Fibroblast of skin of left biceps (primary cell): ENCODE measurements at regions not wholly inside any gene's neighbourhood (a gene's known extent, or its start where the extent isn't known, plus 50 kb on each side); places are given as distances from the start of the nearest gene placed in this dataset.

Experiments used
- DNase-seq, 2 experiments: peaks; one replicate each; pipeline ENCODE4 v3.0.0-alpha.2; 2013; ENCODE audit warnings: low read depth in 2 of 2

DNA sequence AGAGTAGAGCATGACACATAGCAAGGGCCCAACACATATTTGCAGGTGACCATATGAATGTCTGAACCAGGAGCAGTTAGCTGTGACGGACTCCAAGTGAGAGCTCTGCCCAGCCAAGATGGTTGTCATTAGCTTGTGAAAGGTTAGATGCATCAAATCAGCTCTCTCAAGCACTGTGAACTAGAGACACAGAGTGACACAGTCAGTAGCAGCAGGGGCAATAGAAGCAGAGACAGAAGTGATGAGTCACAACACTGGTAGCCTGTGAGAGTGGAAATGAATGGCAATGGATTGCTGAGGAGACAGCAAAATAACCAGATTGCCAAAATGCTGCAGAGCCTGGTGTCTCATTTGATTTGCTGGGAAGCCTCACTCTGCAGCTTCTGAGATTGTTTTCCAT, 558.9 kb downstream of the PKHD1 start:
- no peak for DNase-seq

DNA sequence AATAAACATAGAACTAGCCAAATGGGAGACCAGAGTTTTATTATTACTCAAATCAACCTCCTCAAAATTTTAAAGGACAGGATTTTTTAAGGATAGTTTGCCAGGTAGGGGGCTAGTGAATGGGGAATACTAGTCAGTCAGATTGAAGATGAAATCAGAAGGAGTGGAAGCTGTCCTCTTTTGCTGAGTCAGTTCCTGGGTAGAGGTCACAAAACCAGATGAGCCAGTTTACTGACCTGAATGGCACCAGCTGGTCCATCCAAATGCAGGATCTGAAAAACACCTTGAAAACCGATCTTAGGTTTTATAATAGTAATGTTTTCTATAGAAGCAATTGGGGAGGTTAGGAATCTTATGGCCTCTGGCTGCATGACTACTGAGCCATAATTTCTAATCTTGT, 558.2 kb downstream of the PKHD1 start:
- DNase-seq: no peak

DNA sequence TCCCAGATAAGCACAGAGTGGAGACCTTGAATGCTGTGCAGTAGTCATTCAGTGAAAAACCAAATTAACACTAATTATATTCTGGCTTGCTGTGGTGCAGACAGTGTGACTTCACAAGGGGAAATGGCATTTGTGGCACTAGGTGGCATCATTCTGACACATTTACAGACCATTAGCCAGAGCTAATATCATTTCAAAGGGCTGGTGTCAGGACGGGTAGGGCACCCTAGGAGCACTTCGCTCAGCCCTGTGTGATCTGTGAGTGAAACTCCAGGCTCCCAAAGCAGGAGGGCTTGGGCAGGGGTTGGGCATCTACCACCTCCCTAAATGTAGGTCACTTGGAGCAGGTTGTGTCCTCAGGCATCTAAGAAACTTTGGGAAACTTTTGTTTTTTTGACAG, 555.8 kb downstream of the PKHD1 start:
- DNase-seq: no peak

DNA sequence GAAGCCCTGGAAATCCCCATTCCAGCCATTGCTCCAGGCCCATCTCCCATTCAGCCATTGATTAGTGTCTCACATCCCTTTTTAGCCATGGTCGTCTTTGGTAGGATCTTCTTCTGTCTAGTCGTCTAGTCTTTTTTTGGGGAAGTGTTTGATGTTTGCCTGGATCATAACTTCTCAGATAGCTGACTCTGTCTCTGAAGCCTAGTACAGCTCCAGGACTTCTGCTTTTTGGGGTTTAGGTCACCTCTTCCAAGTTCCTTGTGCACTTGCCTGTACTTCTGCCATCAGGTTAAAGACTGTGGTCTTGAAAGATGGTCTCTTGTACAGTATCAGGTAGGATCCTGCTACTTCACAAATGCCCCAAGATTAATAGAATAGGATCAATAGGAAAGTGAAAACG, 553.5 kb downstream of the PKHD1 start:
- DNase-seq: no peak

DNA sequence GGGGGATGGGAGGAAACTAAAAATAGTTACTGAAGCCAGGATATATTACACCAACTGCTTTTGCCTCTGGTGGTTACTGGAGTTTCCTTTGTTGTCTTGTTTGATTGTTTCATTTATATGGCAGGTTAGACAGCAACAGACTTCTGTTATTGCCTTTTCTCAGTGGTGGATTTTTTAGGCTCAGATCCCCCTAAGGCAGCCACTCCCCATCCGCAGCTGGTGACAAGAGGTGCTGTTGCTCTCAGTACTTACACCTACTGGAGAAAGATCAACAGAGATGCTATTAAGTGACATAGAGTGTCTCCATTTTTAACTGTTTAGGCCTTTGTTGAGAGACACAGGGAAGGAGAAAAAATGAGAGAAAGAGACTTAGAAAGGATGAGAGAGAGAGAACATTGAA, 552.1 kb downstream of the PKHD1 start:
- DNase-seq: no peak

DNA sequence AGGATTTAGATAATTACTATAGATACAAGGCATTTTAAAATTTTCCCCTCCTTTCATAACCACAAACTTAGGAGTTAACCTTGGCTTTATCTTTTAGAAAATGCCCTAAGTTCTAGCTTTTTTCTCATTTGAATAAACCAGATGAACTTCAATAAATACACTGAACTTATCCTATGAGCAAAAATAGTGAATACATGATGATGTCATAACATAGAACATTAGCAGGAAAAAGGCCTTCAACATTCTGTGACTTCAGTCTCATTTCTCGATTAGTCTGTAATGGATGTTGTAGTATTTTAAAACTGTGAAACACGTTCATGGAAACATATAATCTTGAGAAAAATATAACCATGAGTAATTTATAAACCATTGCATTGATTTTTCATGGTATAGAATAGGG, 550.7 kb downstream of the PKHD1 start:
- DNase-seq: no peak

DNA sequence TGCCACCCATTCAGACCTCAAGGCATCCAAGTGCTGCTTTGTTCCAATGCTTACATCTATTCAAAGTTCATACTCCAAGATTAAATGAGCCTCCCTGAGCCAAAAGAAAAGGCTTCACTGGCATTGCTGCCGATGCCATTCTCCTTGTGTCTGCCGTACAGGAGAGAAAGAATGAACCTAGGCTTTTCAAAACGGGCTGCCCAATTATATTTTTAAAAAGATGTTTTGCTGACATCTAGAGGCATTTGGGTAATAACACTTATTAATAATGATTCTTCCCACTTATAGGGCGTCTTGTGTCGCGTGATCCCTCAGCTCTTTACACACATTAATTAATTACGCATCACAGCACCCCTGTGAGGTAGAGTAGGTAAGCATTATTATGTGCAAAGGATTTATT, 545.6 kb downstream of the PKHD1 start:
- no peak for DNase-seq

DNA sequence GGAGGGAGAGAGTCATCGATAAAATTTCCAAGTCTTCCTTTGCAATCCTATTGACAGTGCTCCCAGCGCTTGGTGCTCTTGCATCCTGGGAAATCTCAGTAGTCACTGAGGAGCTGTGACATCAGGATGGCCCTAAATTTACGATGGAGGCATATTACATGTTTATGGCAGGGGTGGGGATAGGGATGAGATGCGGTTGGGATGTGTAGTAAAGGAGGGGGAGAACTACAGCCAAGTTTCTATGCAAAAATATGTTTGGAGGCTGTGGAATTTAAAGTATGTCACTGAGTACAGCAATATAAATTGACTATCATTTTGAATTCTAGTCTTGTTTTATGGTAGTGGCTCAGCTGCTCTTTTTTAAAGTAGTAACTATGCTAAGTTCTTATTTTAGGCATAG, 544.9 kb downstream of the PKHD1 start:
- peak in 1 of 2 experiments; percentile 1 for DNase-seq

DNA sequence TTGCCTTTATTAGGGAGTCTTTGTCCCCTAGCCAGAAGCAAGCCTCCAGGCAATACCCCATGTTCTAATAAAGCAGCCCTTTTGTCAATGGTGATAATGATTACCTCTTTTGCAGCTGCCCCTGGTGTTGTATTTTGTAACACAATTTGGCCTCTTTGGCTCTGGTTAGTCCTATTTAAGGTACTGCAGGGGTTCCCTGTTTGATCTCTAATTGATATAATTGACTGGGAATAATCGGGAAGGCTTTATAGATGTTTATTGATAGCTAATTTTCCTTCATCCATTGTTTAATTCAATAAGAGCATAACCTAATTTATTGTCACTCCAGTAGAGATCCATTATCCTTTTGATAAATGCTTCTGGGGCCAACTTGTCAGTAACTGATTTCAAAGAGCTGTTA, 537.2 kb downstream of the PKHD1 start:
- DNase-seq: no peak

DNA sequence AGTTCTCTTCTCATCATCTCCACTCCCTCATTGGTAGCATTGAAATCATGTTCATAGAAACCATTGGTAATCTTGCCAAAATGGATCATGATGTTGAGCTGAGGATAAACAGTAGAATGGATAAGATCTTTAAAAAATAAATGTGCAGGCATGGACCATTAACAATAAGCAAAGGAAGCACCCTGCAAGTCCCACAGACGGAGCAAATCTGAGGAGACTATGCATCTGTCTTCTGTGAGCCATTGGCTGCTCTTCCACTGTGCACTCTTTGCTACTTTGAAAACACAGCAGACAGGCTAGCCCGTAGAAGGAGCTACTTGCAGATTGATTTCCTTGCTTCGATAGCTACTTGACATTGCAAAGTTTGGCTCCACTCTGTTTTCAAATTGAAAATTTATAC, 535.0 kb downstream of the PKHD1 start:
- DNase-seq: no peak

DNA sequence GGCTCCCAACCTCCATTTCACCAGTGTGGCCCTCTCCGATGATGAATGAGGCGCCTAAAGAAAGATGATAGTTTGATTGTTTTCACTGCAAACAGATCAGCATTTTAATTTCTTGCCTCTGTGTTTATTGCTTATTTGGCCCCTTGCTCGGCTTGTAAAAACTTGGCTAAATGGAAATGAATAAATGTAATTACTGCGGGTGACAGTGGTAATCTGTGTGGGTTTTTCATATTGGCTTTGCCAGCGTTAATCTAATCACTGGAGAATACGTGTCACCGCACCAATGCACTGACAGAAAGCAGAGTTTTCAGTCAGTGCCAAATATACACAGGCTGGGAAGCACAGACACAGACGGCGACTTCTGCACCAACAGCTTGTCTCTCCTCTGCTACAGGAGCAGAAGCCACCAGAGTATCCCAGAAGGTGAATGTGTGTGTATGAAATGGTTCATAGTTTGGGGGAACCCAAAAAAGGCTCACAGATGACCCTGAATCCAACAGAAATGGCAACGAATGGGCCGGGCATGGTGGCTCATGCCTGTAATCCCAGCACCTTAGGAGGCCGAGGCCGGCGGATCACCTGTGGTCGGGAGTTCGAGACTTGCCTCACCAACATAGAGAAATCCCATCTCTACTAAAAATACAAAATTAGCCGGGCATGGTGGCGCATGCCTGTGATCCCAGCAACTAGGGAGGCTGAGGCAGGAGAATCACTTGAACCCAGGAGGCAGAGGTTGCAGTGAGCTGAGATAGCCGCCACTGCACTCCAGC, 534.0 kb downstream of the PKHD1 start:
- DNase-seq: no peak

DNA sequence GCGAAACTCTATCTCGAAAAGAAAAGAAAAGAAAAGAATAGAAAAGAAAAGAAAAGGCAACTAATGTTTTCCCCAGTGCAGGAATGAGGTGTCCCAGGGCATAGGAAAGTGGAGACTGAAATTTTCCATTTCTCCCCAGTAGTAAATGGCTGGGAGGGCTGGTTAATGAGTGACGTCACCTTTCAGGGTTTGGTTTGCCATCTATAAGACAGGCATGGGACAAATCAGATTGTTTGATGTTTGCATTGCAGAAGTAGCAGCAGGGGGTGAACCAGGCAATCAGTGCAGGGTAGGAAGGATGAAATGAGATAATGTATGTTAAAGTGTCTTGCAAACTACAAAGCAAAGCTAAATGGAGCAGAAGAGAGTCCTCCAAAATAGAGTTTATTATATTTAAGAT, 533.4 kb downstream of the PKHD1 start:
- DNase-seq: no peak

DNA sequence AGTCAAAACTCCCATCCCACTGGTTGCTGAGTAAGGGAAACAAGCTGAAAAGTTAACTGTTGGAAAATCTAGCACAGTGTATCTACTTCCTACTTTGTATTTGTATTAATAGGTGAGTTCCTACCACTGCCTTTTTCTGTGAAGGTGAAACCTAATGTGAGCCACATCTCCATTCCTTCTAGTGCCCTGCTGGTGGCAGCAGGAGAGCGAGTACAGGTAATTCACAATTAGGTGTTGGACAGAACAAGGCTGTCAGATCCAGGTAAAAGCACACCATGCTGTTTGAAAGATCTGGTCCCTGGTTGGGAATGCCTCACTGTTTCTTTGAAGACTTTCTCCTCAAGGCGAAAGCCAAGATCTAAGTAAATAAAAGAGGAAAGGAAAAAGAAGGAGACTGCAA, 528.4 kb downstream of the PKHD1 start:
- DNase-seq: no peak

DNA sequence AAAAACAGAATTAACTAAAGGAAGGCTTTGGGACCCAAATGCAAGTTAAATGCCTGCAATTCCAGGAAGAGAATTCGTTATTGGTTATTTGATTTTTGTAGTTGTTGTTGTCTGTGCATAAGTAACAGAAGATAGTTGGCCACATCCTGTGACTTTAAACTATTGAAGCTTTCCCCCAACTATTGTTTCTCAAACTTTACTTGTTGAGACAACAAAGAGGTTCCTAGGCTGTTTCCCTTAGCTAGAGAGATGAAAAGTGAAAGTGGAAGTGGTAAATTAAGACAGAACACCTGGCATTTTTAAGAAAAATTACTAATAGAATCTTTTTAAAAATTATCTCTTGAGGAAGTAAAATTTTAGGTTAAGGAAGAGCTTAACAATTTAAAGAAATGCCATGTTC, 525.2 kb downstream of the PKHD1 start:
- no peak for DNase-seq
